Uterus (tissue), 3 donors: ENCODE measurements at regions not wholly inside any gene's neighbourhood (a gene's known extent, or its start where the extent isn't known, plus 50 kb on each side); places are given as distances from the start of the nearest gene placed in this dataset.

Source experiments
- DNase-seq, 2 donors: peaks; one replicate each; pipeline ENCODE4 v3.0.0-alpha.2; 2019 to 2020
- H3K27ac ChIP-seq, 2 donors: fragments of 200-600 bp; sonication (generic); 1 replicate in 1 of 2; 2 replicates in 1 of 2; pipeline ENCODE4 v1.5.1; 2016 to 2018
- H3K27me3 ChIP-seq, 2 donors: fragments of 200-600 bp; sonication (generic); one replicate each; pipeline ENCODE4 v1.5.1; 2018 to 2019; ENCODE audit warnings: control low read depth in 1 of 2
- H3K36me3 ChIP-seq, 2 donors: fragments of 200-600 bp; sonication (generic); one replicate each; pipeline ENCODE4 v1.5.1; 2019; ENCODE audit warnings: control low read depth in 1 of 2
- H3K4me1 ChIP-seq, 2 donors: fragments of 200-600 bp; sonication (generic); one replicate each; pipeline ENCODE4 v1.5.1; 2018 to 2019; ENCODE audit warnings: control low read depth in 1 of 2
- H3K4me3 ChIP-seq, 2 donors: fragments of 200-600 bp; sonication (generic); 1 replicate in 1 of 2; 2 replicates in 1 of 2; pipeline ENCODE4 v1.5.1; 2018 to 2019; ENCODE audit warnings: mild to moderate bottlenecking in 1 of 2
- H3K9me3 ChIP-seq, 2 donors: fragments of 200-600 bp; sonication (generic); one replicate each; pipeline ENCODE4 v1.5.1; 2019; ENCODE audit warnings: control low read depth in 1 of 2
- POLR2A ChIP-seq, 2 donors: fragments of 450-650 bp; IDR thresholded peaks; one replicate each; pipeline ENCODE4 v1.6.1; 2016; ENCODE audit warnings: antibody characterized with exemption in 2 of 2, mild to moderate bottlenecking in 1 of 2, moderate library complexity in 1 of 2
- intact Hi-C: fragments of 100-400 bp; cut with DNase I; formaldehyde crosslinking; loops from one replicate; pipeline ENCODE4 v1.15.1; 2023; ENCODE audit warnings: low total_unique reads
- TF ChIP-seq, protein P1 (sequence below), 4 experiments: fragments of 200-600 bp in 2 of 4; fragments of 450-650 bp in 2 of 4; sonication (generic) in 2 of 4; IDR thresholded peaks; one replicate each; pipeline ENCODE4 v1.5.1; 2016 to 2019; ENCODE audit warnings: antibody characterized with exemption in 4 of 4, mild to moderate bottlenecking in 2 of 4, moderate library complexity in 1 of 4
- donor health status: DM: yes; HTN: yes; CAD: no.

DNA sequence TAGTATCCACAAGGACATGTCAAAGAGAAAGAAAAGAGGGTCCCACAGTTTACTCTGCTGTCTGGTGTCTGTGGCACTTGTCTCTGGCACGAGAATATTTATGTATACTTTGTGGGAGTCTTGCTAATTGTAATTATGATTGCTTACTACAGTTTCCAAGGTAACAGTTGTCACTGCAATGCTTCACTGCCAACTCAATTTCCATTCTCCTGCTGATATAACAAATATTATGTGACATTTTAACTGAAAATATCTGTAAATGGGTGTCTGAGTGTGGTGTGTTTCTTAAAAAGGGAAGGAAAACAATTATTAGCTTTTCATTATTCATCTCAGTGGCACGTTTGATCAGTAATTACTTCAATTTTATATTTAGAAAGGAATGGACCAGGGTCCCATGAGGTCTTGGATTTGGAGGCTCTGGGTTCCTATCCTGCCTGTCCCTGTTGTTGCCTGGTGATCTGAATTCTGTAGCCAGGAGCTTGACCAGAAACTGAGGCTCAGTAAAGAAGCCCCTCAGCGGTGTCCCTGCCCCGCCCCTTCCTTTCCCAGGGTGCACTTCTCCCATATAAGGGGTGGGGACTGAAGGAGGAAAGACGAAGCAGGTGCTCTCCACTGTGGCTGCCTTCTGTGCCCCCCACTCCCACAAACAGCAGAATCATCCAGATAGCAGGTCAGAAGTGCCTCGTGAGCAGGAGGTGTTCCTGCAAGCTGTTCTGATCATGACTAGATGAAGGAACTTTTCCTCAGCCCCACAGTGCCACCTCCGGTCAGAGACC lies 137.3 kb upstream of the KIF2A start:
- H3K27ac ChIP-seq: no peak overlapping the region
- H3K9me3 ChIP-seq: no peaks in the 10 kb centered on the region
- TF ChIP-seq, protein P1, sequence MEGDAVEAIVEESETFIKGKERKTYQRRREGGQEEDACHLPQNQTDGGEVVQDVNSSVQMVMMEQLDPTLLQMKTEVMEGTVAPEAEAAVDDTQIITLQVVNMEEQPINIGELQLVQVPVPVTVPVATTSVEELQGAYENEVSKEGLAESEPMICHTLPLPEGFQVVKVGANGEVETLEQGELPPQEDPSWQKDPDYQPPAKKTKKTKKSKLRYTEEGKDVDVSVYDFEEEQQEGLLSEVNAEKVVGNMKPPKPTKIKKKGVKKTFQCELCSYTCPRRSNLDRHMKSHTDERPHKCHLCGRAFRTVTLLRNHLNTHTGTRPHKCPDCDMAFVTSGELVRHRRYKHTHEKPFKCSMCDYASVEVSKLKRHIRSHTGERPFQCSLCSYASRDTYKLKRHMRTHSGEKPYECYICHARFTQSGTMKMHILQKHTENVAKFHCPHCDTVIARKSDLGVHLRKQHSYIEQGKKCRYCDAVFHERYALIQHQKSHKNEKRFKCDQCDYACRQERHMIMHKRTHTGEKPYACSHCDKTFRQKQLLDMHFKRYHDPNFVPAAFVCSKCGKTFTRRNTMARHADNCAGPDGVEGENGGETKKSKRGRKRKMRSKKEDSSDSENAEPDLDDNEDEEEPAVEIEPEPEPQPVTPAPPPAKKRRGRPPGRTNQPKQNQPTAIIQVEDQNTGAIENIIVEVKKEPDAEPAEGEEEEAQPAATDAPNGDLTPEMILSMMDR (IDR thresholded peaks at IDR 0.05): no peak
- no peak for TF ChIP-seq POLR2A (IDR thresholded peaks at IDR 0.05)
- no peak for DNase-seq
- intact Hi-C loops: no loop called here
- no peaks in the 10 kb centered on the region for H3K27me3 ChIP-seq
- no peak overlapping the region for H3K4me3 ChIP-seq
- H3K36me3 ChIP-seq: no peaks in the 10 kb centered on the region
- no peaks in the 10 kb centered on the region for H3K4me1 ChIP-seq

DNA sequence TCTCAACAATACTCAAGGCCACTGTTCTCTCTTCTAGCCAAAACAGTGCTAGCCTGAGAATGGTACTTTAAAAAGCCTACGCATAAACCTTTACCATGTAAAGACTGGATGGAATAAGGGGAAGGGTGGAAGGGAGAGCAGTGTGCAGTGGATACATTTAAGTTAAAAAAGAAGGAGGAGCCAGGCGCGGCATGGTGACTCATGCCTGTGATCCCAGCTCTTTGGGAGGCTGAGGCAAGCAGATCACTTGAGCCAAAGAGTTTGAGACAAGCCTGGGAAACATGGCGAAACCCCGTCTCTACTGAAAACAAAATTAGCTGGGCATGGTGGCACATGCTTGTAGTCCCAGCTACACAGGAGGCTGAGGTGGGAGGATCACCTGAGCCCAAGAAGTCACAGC lies 127.7 kb upstream of the KIF2A start:
- intact Hi-C loops: no loop called here
- TF ChIP-seq, protein P1 (IDR thresholded peaks at IDR 0.05): no peak
- TF ChIP-seq POLR2A (IDR thresholded peaks at IDR 0.05): no peak
- H3K27me3 ChIP-seq: no peaks in the 10 kb centered on the region
- no peak for DNase-seq
- H3K4me3 ChIP-seq: no peak overlapping the region
- no peaks in the 10 kb centered on the region for H3K36me3 ChIP-seq
- H3K4me1 ChIP-seq: no peaks in the 10 kb centered on the region
- H3K9me3 ChIP-seq: no peaks in the 10 kb centered on the region
- H3K27ac ChIP-seq: no peak overlapping the region

DNA sequence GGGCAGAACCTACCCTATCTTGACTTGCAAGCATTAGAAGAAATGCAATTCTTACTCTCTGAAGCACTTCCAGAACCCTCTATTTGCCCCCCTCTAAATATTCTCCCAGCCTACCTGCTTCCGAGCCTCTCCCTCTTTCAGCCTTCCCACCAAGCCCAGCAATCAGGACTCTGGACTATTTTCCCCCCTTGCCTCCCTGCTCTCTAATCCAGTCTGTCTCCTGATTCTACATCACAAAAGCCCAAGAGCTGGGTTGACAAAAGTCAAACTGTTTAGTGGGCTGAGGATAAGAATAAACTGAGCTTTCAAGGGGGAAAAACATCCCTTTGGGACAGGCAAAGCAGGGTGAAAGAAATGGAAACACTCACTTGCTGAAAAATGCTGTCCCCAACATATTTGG lies 123.2 kb upstream of the KIF2A start:
- Histone ChIP-seq H3K4me1 (no peaks in the 10 kb centered on the region), H3K4me3 (no peak overlapping the region), H3K9me3 (no peaks in the 10 kb centered on the region), H3K27ac (no peak overlapping the region), H3K27me3 (no peaks in the 10 kb centered on the region), H3K36me3 (no peaks in the 10 kb centered on the region)
- DNase-seq: no peak
- TF ChIP-seq, protein P1 (IDR thresholded peaks at IDR 0.05): no peak
- TF ChIP-seq POLR2A (IDR thresholded peaks at IDR 0.05): no peak
- intact Hi-C loops: no loop called here

DNA sequence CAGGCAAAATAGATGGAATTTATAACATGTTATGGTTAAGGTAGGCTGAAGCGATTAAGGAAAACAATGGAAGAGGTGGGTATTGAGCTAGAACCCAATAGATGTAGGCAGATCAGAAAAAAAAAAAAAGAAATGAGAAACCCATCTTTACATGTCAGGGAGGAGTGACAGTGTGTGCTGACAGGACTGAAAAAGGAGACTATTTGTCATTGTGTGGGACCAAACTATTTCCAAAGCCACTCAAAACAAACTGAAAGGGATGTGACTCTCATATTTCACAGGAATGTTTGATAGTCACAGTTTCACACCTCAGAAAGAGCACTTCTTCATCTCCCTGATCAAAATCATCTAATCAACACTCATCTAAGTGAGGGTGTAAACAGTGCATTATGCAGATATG lies 122.3 kb upstream of the KIF2A start:
- intact Hi-C loops: no loop called here
- Histone ChIP-seq H3K4me3 (no peak overlapping the region), H3K4me1 (no peaks in the 10 kb centered on the region), H3K36me3 (no peaks in the 10 kb centered on the region), H3K27me3 (no peaks in the 10 kb centered on the region), H3K27ac (no peak overlapping the region), H3K9me3 (no peaks in the 10 kb centered on the region)
- no peak for DNase-seq
- TF ChIP-seq, protein P1 (IDR thresholded peaks at IDR 0.05): no peak
- no peak for TF ChIP-seq POLR2A (IDR thresholded peaks at IDR 0.05)

DNA sequence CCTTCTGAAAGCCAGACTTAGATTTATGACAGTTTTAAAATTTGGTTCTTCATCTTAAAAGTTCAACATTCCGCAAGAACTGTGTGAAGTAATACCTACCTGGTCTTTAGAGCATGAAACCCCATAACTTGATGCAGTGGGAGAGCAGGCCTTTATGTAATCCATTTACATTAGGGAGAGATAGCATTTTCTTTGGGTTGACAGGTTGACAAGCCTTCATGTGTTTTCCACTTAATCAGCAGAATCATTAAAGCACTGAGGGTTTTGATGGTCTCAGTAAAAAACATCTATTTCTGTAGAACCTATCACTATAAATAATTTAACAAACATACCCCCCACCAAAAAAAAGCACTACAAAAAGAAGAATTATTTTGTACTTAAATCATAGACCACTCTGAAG lies 121.6 kb upstream of the KIF2A start:
- no peak overlapping the region for H3K4me3 ChIP-seq
- no peaks in the 10 kb centered on the region for H3K27me3 ChIP-seq
- TF ChIP-seq POLR2A (IDR thresholded peaks at IDR 0.05): no peak
- TF ChIP-seq, protein P1 (IDR thresholded peaks at IDR 0.05): no peak
- no peaks in the 10 kb centered on the region for H3K36me3 ChIP-seq
- DNase-seq: no peak
- no peaks in the 10 kb centered on the region for H3K9me3 ChIP-seq
- H3K4me1 ChIP-seq: no peaks in the 10 kb centered on the region
- H3K27ac ChIP-seq: no peak overlapping the region
- intact Hi-C loops: no loop called here
